ENCODE measurements at regions not wholly inside any gene's neighbourhood (a gene's known extent, or its start where the extent isn't known, plus 50 kb on each side); places are given as distances from the start of the nearest gene placed in this dataset.

DNA sequence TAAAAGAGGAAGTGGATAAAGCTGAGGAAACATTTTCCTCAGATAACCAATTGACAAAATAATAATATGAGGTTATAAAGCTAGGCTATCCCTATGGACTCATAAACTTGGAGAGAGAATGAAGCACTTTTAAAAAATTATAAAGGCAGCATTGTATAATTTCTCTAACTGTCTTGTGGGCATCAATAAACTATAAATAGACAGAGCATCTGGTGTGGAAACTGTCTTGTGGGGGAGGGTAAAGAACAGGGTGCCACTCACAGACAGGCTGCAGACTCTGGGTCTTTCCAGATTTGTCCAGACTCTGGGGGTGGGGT, 333.5 kb downstream of the BUD13 start:
- Histone ChIP-seq H3K27me3 (ENCODE audit: control insufficient read depth, insufficient read depth, low read length) (no peaks in the 10 kb centered on the region), H3K9ac (ENCODE audit: low read length in 3 of 3) (no peak overlapping the region), H3K36me3 (ENCODE audit: control insufficient read depth in 2 of 3, insufficient read depth in 3 of 3, low read length in 3 of 3) (no peaks in the 10 kb centered on the region), H3K27ac (ENCODE audit: low read depth in 2 of 2, low read length in 2 of 2) (no peak overlapping the region), H3K4me1 (ENCODE audit: control insufficient read depth in 2 of 3, insufficient read depth in 2 of 3, low read depth in 1 of 3, low read length in 3 of 3) (no peaks in the 10 kb centered on the region), H3K9me3 (ENCODE audit: control insufficient read depth in 2 of 3, insufficient read depth in 1 of 3, low read length in 3 of 3) (peaks cover 0 to 8% (median 0%) of the 10 kb centered on the region in 3 donors), H3K4me3 (ENCODE audit: low read length in 3 of 3) (no peak overlapping the region)
- TF ChIP-seq, protein P1, sequence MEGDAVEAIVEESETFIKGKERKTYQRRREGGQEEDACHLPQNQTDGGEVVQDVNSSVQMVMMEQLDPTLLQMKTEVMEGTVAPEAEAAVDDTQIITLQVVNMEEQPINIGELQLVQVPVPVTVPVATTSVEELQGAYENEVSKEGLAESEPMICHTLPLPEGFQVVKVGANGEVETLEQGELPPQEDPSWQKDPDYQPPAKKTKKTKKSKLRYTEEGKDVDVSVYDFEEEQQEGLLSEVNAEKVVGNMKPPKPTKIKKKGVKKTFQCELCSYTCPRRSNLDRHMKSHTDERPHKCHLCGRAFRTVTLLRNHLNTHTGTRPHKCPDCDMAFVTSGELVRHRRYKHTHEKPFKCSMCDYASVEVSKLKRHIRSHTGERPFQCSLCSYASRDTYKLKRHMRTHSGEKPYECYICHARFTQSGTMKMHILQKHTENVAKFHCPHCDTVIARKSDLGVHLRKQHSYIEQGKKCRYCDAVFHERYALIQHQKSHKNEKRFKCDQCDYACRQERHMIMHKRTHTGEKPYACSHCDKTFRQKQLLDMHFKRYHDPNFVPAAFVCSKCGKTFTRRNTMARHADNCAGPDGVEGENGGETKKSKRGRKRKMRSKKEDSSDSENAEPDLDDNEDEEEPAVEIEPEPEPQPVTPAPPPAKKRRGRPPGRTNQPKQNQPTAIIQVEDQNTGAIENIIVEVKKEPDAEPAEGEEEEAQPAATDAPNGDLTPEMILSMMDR (IDR thresholded peaks at IDR 0.05; ENCODE audit: borderline replicate concordance, extremely low read depth, insufficient read depth): no peak
- FAIRE-seq (no peak), DNase-seq (no peak)
- intact Hi-C loops (cut with DNase I): no loop called here

DNA sequence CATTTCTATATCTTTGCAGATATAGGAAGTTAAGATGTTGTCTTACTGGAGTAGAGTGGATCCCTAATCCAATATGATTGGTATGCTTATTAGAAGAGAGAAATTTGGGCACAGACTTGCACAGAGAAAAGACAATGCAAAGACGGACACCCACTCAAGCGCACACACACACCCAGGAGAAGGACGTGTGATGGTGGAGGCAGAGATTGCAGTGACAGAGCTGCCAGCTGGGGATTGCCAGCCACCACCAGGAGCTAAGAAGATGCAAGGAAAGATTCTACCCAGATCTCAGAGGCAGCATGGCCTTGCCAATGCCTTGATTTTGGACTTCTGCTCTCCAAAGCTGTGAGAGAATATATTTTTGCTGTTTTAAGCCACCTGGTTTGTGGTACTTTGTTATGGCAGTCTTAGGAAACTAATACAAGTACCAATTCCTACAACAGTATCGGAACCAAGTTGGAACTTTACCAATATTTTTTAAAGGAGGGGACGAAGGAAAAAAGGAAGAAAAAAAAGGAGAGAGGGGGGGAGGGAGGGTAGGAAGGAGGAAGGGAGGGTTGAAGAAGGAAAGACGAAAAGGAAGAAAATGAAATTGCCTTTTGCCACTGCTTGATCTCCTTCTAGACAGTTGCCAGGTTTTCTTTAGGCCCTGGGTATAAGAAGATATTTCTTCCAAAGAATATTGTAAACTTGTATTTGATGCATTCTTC, 334.0 kb downstream of the BUD13 start:
- no peak for FAIRE-seq
- no peak overlapping the region for H3K27ac ChIP-seq (ENCODE audit: low read depth in 2 of 2, low read length in 2 of 2)
- intact Hi-C loops (cut with DNase I): no loop called here
- no peaks in the 10 kb centered on the region for H3K4me1 ChIP-seq (ENCODE audit: control insufficient read depth in 2 of 3, insufficient read depth in 2 of 3, low read depth in 1 of 3, low read length in 3 of 3)
- no peaks in the 10 kb centered on the region for H3K36me3 ChIP-seq (ENCODE audit: control insufficient read depth in 2 of 3, insufficient read depth in 3 of 3, low read length in 3 of 3)
- no peaks in the 10 kb centered on the region for H3K27me3 ChIP-seq (ENCODE audit: control insufficient read depth, insufficient read depth, low read length)
- TF ChIP-seq, protein P1 (IDR thresholded peaks at IDR 0.05; ENCODE audit: borderline replicate concordance, extremely low read depth, insufficient read depth): no peak
- H3K4me3 ChIP-seq (ENCODE audit: low read length in 3 of 3): no peak overlapping the region
- H3K9me3 ChIP-seq (ENCODE audit: control insufficient read depth in 2 of 3, insufficient read depth in 1 of 3, low read length in 3 of 3): peaks cover 0 to 8% (median 0%) of the 10 kb centered on the region in 3 donors
- H3K9ac ChIP-seq (ENCODE audit: low read length in 3 of 3): no peak overlapping the region
- no peak for DNase-seq

DNA sequence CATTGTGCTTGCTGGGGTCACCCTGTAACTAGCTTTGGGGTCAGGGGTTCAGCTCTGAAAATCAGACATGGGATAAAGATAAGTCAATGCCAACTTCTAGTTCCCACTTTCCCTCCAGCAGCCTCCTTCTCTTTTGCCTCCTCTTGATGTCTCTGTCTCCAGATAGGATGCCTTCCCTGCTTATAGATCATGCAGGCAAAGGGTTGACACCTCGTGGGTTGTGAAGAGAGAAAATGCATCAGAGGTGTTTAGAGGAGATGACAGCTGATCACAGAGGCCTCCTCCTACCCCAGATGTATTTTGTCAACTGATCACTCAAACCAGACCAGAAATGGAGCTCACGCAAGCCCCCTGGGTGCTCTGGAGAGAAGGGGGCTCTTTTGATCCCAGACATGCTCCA, 337.8 kb downstream of the BUD13 start:
- Histone ChIP-seq H3K9me3 (ENCODE audit: control insufficient read depth in 2 of 3, insufficient read depth in 1 of 3, low read length in 3 of 3) (no peaks in the 10 kb centered on the region), H3K36me3 (ENCODE audit: control insufficient read depth in 2 of 3, insufficient read depth in 3 of 3, low read length in 3 of 3) (no peaks in the 10 kb centered on the region), H3K4me1 (ENCODE audit: control insufficient read depth in 2 of 3, insufficient read depth in 2 of 3, low read depth in 1 of 3, low read length in 3 of 3) (no peaks in the 10 kb centered on the region), H3K27me3 (ENCODE audit: control insufficient read depth, insufficient read depth, low read length) (no peaks in the 10 kb centered on the region), H3K4me3 (ENCODE audit: low read length in 3 of 3) (no peak overlapping the region), H3K27ac (ENCODE audit: low read depth in 2 of 2, low read length in 2 of 2) (no peak overlapping the region), H3K9ac (ENCODE audit: low read length in 3 of 3) (no peak overlapping the region)
- no peak for DNase-seq
- no peak for FAIRE-seq
- intact Hi-C loops (cut with DNase I): no loop called here
- TF ChIP-seq, protein P1 (IDR thresholded peaks at IDR 0.05; ENCODE audit: borderline replicate concordance, extremely low read depth, insufficient read depth): no peak

DNA sequence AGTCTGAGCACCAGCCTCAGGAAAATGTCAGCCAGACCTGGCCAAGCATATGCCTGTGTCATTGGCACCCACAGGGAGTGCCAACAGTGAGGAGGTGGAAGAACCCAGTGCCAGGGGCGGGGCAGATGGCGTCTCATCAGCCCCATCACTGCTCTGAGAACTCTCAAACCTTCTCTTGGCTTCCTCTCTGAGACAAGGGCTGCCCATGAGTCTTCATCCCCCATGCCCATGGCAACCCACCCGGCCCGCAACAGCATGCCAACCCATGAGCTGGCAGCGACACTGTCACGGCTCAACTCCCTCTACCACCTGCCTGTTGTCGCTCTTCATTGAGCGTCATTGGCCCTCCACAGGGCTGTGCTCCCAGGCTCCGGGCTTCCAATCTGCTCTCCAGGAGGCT, 340.5 kb downstream of the BUD13 start:
- no peak for FAIRE-seq
- H3K9me3 ChIP-seq (ENCODE audit: control insufficient read depth in 2 of 3, insufficient read depth in 1 of 3, low read length in 3 of 3): no peaks in the 10 kb centered on the region
- no peaks in the 10 kb centered on the region for H3K36me3 ChIP-seq (ENCODE audit: control insufficient read depth in 2 of 3, insufficient read depth in 3 of 3, low read length in 3 of 3)
- no peak for DNase-seq
- no peak overlapping the region for H3K9ac ChIP-seq (ENCODE audit: low read length in 3 of 3)
- intact Hi-C loops (cut with DNase I): no loop called here
- no peak overlapping the region for H3K27ac ChIP-seq (ENCODE audit: low read depth in 2 of 2, low read length in 2 of 2)
- H3K4me1 ChIP-seq (ENCODE audit: control insufficient read depth in 2 of 3, insufficient read depth in 2 of 3, low read depth in 1 of 3, low read length in 3 of 3): no peaks in the 10 kb centered on the region
- H3K27me3 ChIP-seq (ENCODE audit: control insufficient read depth, insufficient read depth, low read length): no peaks in the 10 kb centered on the region
- TF ChIP-seq, protein P1 (IDR thresholded peaks at IDR 0.05; ENCODE audit: borderline replicate concordance, extremely low read depth, insufficient read depth): no peak
- H3K4me3 ChIP-seq (ENCODE audit: low read length in 3 of 3): no peak overlapping the region
